Stimulated activated CD8-positive, alpha-beta memory T cell treated with anti-CD3 and anti-CD28 coated beads, Interleukin-7, amount 100 ng/mL, for 48 hours (primary cell): ENCODE measurements at regions not wholly inside any gene's neighbourhood (a gene's known extent, or its start where the extent isn't known, plus 50 kb on each side); places are given as distances from the start of the nearest gene placed in this dataset.

Experiments used
- DNase-seq, 2 donors: peaks; one replicate each; pipeline ENCODE4 v3.0.0-alpha.2; 2020; ENCODE audit warnings: low read depth in 1 of 2; ENCODE audit errors: extremely low read depth in 1 of 2

- DNase-seq, result no peak
These were observed 577.2 kb upstream of the AADAT start for GRCh38 chr4:170666909-170667308.

- no peak for DNase-seq
These were observed 572.5 kb upstream of the AADAT start for GRCh38 chr4:170662250-170662649.

GRCh38 chr4:170657761-170658160 is 568.0 kb upstream of the AADAT start:
- DNase-seq, result no peak

- DNase-seq, result no peak
These were observed 566.8 kb upstream of the AADAT start for GRCh38 chr4:170656506-170656905.

- no peak for DNase-seq
These were observed 562.8 kb upstream of the AADAT start for GRCh38 chr4:170652571-170652970.

GRCh38 chr4:170651786-170652185 is 562.0 kb upstream of the AADAT start:
- no peak for DNase-seq

GRCh38 chr4:170627418-170627817 is 537.7 kb upstream of the AADAT start:
- no peak for DNase-seq

- DNase-seq, result no peak
These were observed 534.1 kb upstream of the AADAT start for GRCh38 chr4:170623899-170624298.

GRCh38 chr4:170610434-170610833 is 520.7 kb upstream of the AADAT start:
- no peak for DNase-seq

GRCh38 chr4:170599894-170600293 is 510.1 kb upstream of the AADAT start:
- no peak for DNase-seq

- DNase-seq, result no peak
These were observed 501.3 kb upstream of the AADAT start for GRCh38 chr4:170591076-170591475.

GRCh38 chr4:170589597-170590191 is 499.9 kb upstream of the AADAT start:
- DNase-seq, result no peak

GRCh38 chr4:170581969-170582368 is 492.2 kb upstream of the AADAT start:
- no peak for DNase-seq

- DNase-seq, result no peak
These were observed 491.6 kb upstream of the AADAT start for GRCh38 chr4:170581322-170581721.

GRCh38 chr4:170580651-170581050 is 490.9 kb upstream of the AADAT start:
- DNase-seq, result no peak

- DNase-seq, result no peak
These were observed 449.2 kb upstream of the AADAT start for GRCh38 chr4:170538821-170539473.

GRCh38 chr4:170529748-170530722 is 440.3 kb upstream of the AADAT start:
- DNase-seq, result no peak

GRCh38 chr4:170526471-170526870 is 436.7 kb upstream of the AADAT start:
- DNase-seq, result no peak

GRCh38 chr4:170522427-170522970 is 432.7 kb upstream of the AADAT start:
- DNase-seq, result no peak

- no peak for DNase-seq
These were observed 407.9 kb upstream of the AADAT start for GRCh38 chr4:170497689-170498088.

GRCh38 chr4:170497112-170497511 is 407.4 kb upstream of the AADAT start:
- no peak for DNase-seq
